GM19023 (cell line): ENCODE measurements at regions not wholly inside any gene's neighbourhood (a gene's known extent, or its start where the extent isn't known, plus 50 kb on each side); places are given as distances from the start of the nearest gene placed in this dataset.
"Not testable (repeated sequence)": the region's sequence is repeated elsewhere in the genome, so short reads cannot be mapped to it uniquely, and the experiment has no call there.

Experiments
- ATAC-seq: cut with Tn5 transposase; IDR thresholded peaks from one replicate; pipeline ENCODE4 v1.9.1; 2021; ENCODE audit warnings: mild to moderate bottlenecking, moderate library complexity; ENCODE audit not compliant: unreplicated experiment

GRCh38 chr4:13981499-13981898 lies 354.0 kb upstream of the BOD1L1 start:
- no peak for ATAC-seq

DNA sequence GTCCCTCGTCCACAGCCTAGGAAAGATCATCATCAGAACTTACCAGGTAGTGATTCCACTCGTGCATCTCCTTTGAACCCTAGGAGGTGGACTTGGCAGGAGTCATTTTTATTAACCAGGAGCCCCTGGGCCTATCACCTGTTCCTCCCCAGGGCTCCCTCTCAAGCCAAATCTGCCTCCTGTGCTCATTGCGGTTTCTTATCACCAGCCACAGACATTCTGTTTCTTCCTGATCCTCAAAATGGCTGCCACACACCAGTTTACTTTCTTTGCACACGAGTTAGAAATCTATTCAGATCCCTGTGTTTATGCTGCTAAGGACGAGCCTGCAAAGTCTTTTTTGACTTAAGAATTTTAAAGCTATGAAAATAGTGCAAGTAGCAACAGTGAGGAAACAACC lies 354.5 kb upstream of the BOD1L1 start:
- ATAC-seq, result no peak

DNA sequence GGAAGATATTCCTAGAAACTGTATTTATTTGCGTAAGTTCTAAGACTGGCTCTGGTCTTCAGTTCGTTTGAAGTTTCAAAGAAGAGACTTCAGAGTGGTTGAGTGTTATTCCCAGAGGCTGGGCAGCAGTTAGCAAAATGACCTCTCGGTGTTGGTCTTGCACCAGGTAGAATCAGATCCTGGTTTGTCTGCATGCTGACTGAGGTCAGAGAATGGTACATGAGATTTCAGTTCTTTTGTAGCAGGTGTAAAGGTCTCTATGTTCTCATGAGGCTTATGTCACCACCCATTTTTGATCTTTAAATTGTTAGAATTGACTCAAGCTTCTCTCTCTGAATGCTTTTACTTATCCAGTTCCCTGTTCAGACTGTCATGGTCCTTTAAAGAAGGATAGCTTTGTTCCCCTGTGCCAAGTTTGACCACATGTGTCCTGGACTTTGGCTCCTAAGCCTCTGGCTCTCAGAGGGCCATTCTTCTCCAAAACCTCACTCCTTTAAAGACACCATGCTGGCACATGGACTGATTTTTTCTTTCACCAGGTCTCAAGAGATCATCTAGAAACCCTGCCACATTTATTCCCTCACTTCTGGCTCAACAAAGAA lies 355.8 kb upstream of the BOD1L1 start:
- no peak for ATAC-seq

DNA sequence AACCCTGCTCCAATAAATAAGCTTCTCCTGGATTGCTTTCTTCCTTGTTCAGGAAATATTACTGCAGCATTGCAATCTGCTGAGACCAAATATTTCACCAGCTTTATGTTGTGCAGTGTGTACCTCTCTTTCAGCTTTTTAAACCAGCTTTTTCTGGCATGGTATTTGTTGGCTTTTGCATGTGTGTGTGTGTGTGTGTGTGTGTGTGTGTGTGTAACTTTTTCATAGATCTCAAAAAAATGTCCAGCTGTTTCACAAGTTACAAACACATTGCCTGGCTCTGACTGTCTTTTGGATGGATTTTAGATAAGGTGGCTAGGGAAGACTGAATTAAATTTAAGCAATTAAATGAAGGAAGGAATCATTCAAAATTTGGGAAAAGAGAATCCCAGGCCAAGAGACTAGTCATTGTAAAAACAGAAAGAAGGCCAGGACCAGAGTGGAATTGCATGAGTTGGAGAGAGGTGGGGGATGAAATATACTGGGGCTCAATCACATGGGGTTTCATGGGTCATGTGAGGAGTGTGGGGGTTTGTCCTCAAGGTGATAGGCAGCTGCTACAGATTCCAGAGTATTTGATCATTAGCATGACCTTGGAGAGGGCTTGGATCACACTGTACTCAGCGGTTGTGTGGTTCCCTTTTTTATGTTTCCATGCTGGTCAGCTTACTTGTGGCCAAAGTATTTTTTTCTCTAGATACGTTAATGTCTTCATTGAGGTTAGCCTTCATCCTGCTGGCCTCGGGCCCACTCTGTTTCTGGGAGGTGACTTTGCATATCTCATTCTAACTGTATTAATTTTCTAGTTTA lies 357.7 kb upstream of the BOD1L1 start:
- no peak for ATAC-seq

- ATAC-seq, result no peak
Observed at GRCh38 chr4:13985837-13986236, 358.3 kb upstream of the BOD1L1 start.

DNA sequence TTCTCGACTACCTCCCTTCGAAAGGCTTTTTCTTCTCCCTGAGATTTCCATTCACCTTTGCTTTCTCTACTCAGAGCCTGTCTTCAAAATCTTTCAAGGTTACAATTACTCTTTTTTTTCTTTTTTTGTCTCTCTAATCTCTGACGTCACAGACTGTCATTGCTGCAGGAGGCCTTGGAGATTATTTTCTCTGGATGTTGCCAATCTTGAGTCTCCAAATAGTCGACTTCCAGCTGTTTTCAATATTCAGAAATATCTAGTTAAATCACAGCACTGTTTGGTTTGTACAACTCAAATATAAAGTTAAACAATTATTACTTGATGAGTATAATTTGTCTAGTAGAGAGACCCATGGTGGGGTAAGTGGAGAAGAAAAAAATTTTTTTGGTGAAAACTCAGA lies 359.0 kb upstream of the BOD1L1 start:
- no peak for ATAC-seq

- no peak for ATAC-seq
Observed at GRCh38 chr4:13988353-13989305, 361.1 kb upstream of the BOD1L1 start.

DNA sequence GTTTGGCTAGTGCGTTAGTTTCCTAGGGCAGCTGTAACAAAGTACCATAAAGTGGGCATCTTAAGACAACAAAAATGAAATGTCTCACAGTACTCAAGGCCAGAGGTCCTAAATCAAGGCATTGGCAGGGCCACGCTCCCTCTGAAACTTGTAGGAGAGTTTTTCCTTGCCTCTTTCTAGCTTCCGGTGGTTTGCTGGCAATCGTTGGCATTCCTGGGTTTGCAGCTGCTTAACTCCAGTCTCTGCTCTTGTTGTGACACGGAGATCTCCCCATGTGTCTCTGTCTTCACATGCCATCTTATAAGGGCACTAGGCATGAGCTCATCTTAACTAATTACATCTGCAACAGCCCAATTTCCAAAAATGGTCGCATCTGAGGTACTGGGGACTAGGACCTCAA lies 362.0 kb upstream of the BOD1L1 start:
- no peak for ATAC-seq

DNA sequence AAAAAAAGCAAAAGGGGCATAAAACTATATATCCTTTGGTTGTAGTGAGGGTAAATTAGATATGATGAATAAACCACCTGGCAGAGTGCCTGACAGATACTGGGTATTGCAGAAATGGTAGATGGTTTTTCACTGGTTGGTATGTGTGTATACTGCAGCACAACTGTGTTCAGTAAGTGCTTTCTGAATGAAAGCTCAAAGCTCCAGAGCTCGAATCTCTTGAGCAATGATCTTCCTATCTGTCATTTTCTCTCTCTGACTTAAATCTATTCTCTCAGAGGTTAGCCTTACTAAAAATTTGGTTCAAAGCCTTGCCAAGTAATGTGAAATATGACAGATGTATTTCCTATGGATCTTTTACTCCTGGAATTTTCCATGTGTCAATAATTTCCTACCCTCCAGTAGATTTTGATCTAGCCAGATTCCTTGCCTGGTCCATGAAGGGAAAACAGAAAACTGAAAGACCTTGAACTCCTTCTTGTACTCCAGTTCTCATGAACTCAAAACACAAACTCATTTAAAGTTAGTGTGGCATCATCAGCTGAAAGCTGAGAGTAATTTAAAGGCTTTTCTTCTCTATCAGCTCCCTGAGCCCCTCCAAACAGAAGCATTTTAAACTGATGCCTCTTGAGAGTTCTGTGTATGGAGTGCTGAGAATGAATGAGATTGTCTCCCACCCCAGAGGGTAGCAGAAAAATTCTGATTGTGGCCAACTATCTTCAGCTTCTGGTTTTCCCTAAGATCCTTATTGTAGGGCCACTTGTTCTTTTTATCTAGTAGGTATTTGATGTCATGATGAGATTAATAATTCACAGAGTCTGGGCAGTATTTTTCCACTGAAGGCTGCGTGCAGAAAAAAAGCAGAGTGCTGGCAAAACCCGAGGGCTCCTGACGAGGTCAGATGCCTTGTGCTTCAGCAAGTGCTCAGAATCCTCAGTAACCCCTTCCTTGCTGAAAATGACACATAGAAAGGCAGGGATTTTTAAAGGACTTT lies 363.4 kb upstream of the BOD1L1 start:
- no peak for ATAC-seq

- ATAC-seq, result no peak
Observed at GRCh38 chr4:13992041-13992440, 364.5 kb upstream of the BOD1L1 start.

DNA sequence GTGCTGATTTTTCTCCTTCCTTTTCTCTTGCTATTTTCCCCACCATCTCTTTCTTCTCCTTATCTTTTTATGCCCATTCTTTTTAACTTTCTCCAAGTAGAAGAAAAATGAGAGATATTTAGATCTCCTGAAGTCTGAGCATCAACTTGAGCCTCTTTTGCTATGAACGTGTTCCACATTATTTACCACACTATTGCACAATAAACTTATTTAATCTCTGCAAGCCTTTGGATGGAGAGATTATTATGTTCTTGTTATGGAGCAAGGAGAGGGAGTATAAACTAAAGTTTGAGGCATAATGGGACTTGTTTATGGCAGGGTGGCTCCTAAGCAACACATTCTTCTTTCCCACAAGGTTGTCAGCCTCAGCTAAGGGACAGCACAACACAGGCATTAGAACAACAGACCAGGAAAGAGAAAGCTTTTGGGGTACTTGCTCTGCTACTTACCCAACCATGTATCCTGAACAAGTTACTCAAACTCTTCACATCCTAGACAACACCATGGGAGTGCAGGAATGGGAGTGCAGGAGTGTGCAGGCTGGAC lies 365.5 kb upstream of the BOD1L1 start:
- no peak for ATAC-seq

GRCh38 chr4:13994016-13994415 lies 366.5 kb upstream of the BOD1L1 start:
- no peak for ATAC-seq

DNA sequence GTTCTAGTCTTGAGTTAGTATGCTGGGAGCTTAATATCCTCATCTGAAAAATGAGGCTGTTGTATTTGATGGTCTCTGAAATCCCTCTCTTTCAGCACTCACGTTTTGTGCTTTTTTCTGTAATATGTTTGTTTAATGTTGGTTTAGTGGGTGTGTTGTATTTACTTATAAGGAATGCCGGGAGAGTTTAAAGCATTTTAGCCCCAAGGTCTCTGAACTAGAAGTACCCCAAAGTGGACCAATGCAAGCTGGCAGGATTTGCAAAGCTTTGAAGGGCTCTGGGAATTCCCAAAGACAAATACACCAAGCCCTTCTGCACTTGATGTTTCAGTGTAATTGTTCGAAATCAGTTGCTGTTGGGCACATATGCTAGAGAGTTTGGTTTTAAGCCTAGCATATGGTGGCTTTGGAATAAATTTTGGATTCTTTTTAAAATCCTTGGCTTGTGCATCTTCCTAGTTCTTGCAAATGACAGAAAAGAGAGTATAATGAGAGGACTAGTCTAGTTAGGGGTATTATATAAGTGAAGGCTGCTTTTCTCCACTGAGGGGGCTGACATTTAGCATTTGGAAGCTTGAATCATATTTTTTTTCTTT lies 371.4 kb upstream of the BOD1L1 start:
- ATAC-seq, result no peak

DNA sequence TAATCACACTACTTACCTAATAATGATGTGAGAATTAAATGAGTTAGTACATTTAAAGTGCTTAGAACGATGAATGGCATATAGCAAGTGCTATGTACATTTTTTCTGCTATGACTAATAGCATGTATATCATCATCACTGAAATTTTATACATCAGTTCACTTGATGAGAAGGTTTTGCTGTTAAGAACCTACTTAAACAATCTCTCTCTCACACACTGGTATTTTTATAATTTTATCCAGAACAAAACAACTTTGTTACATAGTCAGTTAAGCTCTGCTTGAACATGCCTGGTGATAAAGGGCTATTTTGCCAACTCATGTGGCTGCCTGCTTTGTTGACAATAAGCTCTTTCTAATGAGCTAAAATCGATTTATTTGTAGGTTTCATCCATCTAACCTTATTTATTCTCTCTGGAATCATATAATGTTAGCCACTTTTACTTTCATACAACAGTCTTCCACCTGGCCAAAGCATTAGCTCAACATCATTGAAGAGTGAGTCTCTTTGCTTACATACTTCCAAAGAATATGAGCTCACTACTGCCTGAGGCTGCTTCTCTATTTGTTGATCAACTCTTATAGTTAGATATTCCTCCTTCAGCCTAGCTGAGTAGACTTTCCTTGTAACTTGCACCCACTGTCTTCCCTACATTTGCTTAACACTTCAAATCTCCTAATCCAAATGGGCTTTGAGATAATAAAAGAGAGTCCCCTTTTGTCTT lies 372.7 kb upstream of the BOD1L1 start:
- no peak for ATAC-seq

- not testable (repeated sequence) for ATAC-seq
Observed at GRCh38 chr4:14002331-14002730, 374.8 kb upstream of the BOD1L1 start.

GRCh38 chr4:14008494-14008893 lies 381.0 kb upstream of the BOD1L1 start:
- no peak for ATAC-seq

DNA sequence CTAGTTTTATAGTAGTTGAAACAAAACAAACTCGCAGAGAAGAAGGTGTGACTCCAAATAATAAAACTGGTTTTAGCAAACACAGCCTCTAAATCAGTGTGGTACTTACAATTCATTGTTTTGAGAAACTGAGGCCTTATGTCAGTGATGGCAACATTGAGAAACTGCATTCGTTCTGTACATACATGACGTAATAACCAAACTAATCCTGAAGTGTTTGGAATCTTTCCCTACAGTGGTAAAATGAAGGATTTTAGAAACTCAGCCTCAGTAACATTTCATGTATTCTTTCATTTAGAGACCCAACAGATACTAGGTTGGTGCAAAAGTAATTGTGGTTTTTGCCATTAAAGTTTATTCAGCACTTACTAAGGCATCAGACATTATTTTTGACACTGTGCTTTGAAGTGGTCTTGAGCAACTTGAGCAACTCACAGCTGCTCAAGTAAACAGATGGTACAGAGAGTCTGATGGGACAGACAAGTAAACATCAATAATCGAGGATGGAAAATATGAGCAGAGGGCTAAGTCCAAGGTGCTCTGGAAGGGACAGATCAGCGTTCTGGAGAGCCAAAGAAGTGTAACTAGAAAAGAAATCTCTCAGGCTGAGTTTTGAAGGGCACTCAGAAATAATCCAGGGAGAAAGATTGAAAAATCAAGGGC lies 390.8 kb upstream of the BOD1L1 start:
- ATAC-seq, result no peak

GRCh38 chr4:14022456-14022855 lies 394.9 kb upstream of the BOD1L1 start:
- ATAC-seq, result no peak
